ENCODE measurements at regions not wholly inside any gene's neighbourhood (a gene's known extent, or its start where the extent isn't known, plus 50 kb on each side); places are given as distances from the start of the nearest gene placed in this dataset.

- Histone ChIP-seq H2BK120ac (ENCODE audit: insufficient read depth, low read length, poor library complexity) (no peak overlapping the region), H3K9me3 (ENCODE audit: insufficient read depth, low read depth, low read length) (no peaks in the 10 kb centered on the region), H2BK12ac (ENCODE audit: low read length) (no peak overlapping the region), H3K79me2 (ENCODE audit: control insufficient read depth, insufficient read depth, low read length, poor library complexity) (no peaks in the 10 kb centered on the region), H3K4me1 (ENCODE audit: control insufficient read depth in 1 of 2, insufficient read depth in 2 of 2, low read length in 2 of 2) (peaks cover 4 to 10% of the 10 kb centered on the region in 2 experiments), H2AK5ac (ENCODE audit: low read length) (no peak overlapping the region), H3K23ac (ENCODE audit: low read length) (no peak overlapping the region), H4K12ac (ENCODE audit: low read depth, low read length) (no peak overlapping the region), H2BK5ac (ENCODE audit: low read depth, low read length, poor library complexity) (no peak overlapping the region), H3K27ac (ENCODE audit: low read depth, low read length) (no peak overlapping the region), H3K4me3 (ENCODE audit: low read depth, low read length) (no peak overlapping the region), H3K4ac (ENCODE audit: low read depth, low read length) (no peak overlapping the region), H3K27me3 (ENCODE audit: insufficient read depth, low read length) (peaks cover 5% of the 10 kb centered on the region), H3K36me3 (ENCODE audit: control insufficient read depth in 1 of 2, insufficient read depth in 2 of 2, low read length in 2 of 2) (no peaks in the 10 kb centered on the region), H2AFZ (ENCODE audit: insufficient read depth, low read length, poor library complexity) (no peak overlapping the region), H3K4me2 (ENCODE audit: low read length) (no peak overlapping the region), H4K91ac (ENCODE audit: low read depth, low read length) (no peak overlapping the region), H3K79me1 (ENCODE audit: low read length) (peaks cover 2% of the 10 kb centered on the region), H3K18ac (ENCODE audit: low read length) (no peak overlapping the region), H3K9ac (ENCODE audit: low read length) (no peak overlapping the region), H4K8ac (ENCODE audit: low read depth, low read length) (no peak overlapping the region), H3K14ac (ENCODE audit: low read length) (no peak overlapping the region)
- no CpG with 5 or more reads among the region's 16 CpGs for WGBS (ENCODE audit: extremely low coverage, insufficient coverage, insufficient read length)
- DNase-seq: no peak
Observed at GRCh38 chr1:228648647-228649383, 86.5 kb upstream of the RHOU start.

GRCh38 chr1:228650141-228650540 lies 85.1 kb upstream of the RHOU start:
- H3K9ac ChIP-seq (ENCODE audit: low read length): no peak overlapping the region
- H4K91ac ChIP-seq (ENCODE audit: low read depth, low read length): no peak overlapping the region
- no peak overlapping the region for H3K23ac ChIP-seq (ENCODE audit: low read length)
- H3K4ac ChIP-seq (ENCODE audit: low read depth, low read length): no peak overlapping the region
- no peak overlapping the region for H3K18ac ChIP-seq (ENCODE audit: low read length)
- H2AK5ac ChIP-seq (ENCODE audit: low read length): no peak overlapping the region
- H3K4me1 ChIP-seq (ENCODE audit: control insufficient read depth in 1 of 2, insufficient read depth in 2 of 2, low read length in 2 of 2): peaks cover 4 to 10% of the 10 kb centered on the region in 2 experiments
- no CpG with 5 or more reads among the region's 23 CpGs for WGBS (ENCODE audit: extremely low coverage, insufficient coverage, insufficient read length)
- no peak overlapping the region for H3K4me2 ChIP-seq (ENCODE audit: low read length)
- H2BK12ac ChIP-seq (ENCODE audit: low read length): no peak overlapping the region
- no peak overlapping the region for H2BK5ac ChIP-seq (ENCODE audit: low read depth, low read length, poor library complexity)
- H3K9me3 ChIP-seq (ENCODE audit: insufficient read depth, low read depth, low read length): no peaks in the 10 kb centered on the region
- no peak overlapping the region for H3K14ac ChIP-seq (ENCODE audit: low read length)
- peaks cover 5% of the 10 kb centered on the region for H3K27me3 ChIP-seq (ENCODE audit: insufficient read depth, low read length)
- no peaks in the 10 kb centered on the region for H3K79me2 ChIP-seq (ENCODE audit: control insufficient read depth, insufficient read depth, low read length, poor library complexity)
- H3K36me3 ChIP-seq (ENCODE audit: control insufficient read depth in 1 of 2, insufficient read depth in 2 of 2, low read length in 2 of 2): no peaks in the 10 kb centered on the region
- no peak overlapping the region for H4K8ac ChIP-seq (ENCODE audit: low read depth, low read length)
- no peak overlapping the region for H2AFZ ChIP-seq (ENCODE audit: insufficient read depth, low read length, poor library complexity)
- no peak overlapping the region for H3K4me3 ChIP-seq (ENCODE audit: low read depth, low read length)
- H4K12ac ChIP-seq (ENCODE audit: low read depth, low read length): no peak overlapping the region
- no peak overlapping the region for H2BK120ac ChIP-seq (ENCODE audit: insufficient read depth, low read length, poor library complexity)
- no peak for DNase-seq
- no peak overlapping the region for H3K27ac ChIP-seq (ENCODE audit: low read depth, low read length)
- peaks cover 2% of the 10 kb centered on the region for H3K79me1 ChIP-seq (ENCODE audit: low read length)

- Histone ChIP-seq H3K36me3 (ENCODE audit: control insufficient read depth in 1 of 2, insufficient read depth in 2 of 2, low read length in 2 of 2) (no peaks in the 10 kb centered on the region), H3K23ac (ENCODE audit: low read length) (no peak overlapping the region), H3K4me3 (ENCODE audit: low read depth, low read length) (no peak overlapping the region), H2BK5ac (ENCODE audit: low read depth, low read length, poor library complexity) (no peak overlapping the region), H3K4ac (ENCODE audit: low read depth, low read length) (no peak overlapping the region), H3K79me2 (ENCODE audit: control insufficient read depth, insufficient read depth, low read length, poor library complexity) (no peaks in the 10 kb centered on the region), H3K9me3 (ENCODE audit: insufficient read depth, low read depth, low read length) (no peaks in the 10 kb centered on the region), H3K79me1 (ENCODE audit: low read length) (peaks cover 2% of the 10 kb centered on the region), H3K9ac (ENCODE audit: low read length) (no peak overlapping the region), H2AFZ (ENCODE audit: insufficient read depth, low read length, poor library complexity) (no peak overlapping the region), H2BK120ac (ENCODE audit: insufficient read depth, low read length, poor library complexity) (no peak overlapping the region), H4K91ac (ENCODE audit: low read depth, low read length) (no peak overlapping the region), H3K4me2 (ENCODE audit: low read length) (no peak overlapping the region), H3K18ac (ENCODE audit: low read length) (no peak overlapping the region), H2AK5ac (ENCODE audit: low read length) (no peak overlapping the region), H4K8ac (ENCODE audit: low read depth, low read length) (no peak overlapping the region), H3K4me1 (ENCODE audit: control insufficient read depth in 1 of 2, insufficient read depth in 2 of 2, low read length in 2 of 2) (peaks cover 4 to 10% of the 10 kb centered on the region in 2 experiments), H3K27me3 (ENCODE audit: insufficient read depth, low read length) (peaks cover 5% of the 10 kb centered on the region), H4K12ac (ENCODE audit: low read depth, low read length) (no peak overlapping the region), H3K14ac (ENCODE audit: low read length) (no peak overlapping the region), H3K27ac (ENCODE audit: low read depth, low read length) (no peak overlapping the region), H2BK12ac (ENCODE audit: low read length) (no peak overlapping the region)
- no CpG with 5 or more reads among the region's 1 CpG for WGBS (ENCODE audit: extremely low coverage, insufficient coverage, insufficient read length)
- DNase-seq: no peak
Observed at GRCh38 chr1:228650946-228651345, 84.3 kb upstream of the RHOU start.

DNA sequence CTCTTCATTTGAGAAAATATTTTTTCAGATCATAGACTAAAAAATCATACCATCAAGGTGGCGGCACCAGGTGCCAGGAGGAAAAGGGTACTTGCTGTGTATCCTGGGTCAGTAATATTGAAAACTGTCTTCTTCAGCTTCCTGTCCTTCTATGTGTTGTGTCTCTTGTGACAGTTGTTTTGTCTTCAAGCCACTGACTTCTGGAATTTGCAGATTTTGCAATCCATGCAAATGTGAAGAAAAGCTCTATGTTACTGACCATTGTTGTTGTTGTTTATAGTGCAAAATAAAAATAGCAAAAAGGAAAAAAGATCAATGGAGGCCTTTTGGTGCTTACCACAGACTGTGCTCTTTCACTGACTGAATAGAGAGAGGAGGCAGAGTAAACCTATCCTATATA lies 83.2 kb upstream of the RHOU start:
- H3K14ac ChIP-seq (ENCODE audit: low read length): no peak overlapping the region
- DNase-seq: no peak
- H3K27me3 ChIP-seq (ENCODE audit: insufficient read depth, low read length): peaks cover 5% of the 10 kb centered on the region
- H2AK5ac ChIP-seq (ENCODE audit: low read length): no peak overlapping the region
- no peak overlapping the region for H3K23ac ChIP-seq (ENCODE audit: low read length)
- H3K36me3 ChIP-seq (ENCODE audit: control insufficient read depth in 1 of 2, insufficient read depth in 2 of 2, low read length in 2 of 2): no peaks in the 10 kb centered on the region
- no peak overlapping the region for H3K27ac ChIP-seq (ENCODE audit: low read depth, low read length)
- no peak overlapping the region for H3K18ac ChIP-seq (ENCODE audit: low read length)
- H3K79me1 ChIP-seq (ENCODE audit: low read length): no peaks in the 10 kb centered on the region
- no peak overlapping the region for H4K8ac ChIP-seq (ENCODE audit: low read depth, low read length)
- H2BK120ac ChIP-seq (ENCODE audit: insufficient read depth, low read length, poor library complexity): no peak overlapping the region
- H3K4me3 ChIP-seq (ENCODE audit: low read depth, low read length): no peak overlapping the region
- no peaks in the 10 kb centered on the region for H3K9me3 ChIP-seq (ENCODE audit: insufficient read depth, low read depth, low read length)
- no peak overlapping the region for H4K12ac ChIP-seq (ENCODE audit: low read depth, low read length)
- H3K4me1 ChIP-seq (ENCODE audit: control insufficient read depth in 1 of 2, insufficient read depth in 2 of 2, low read length in 2 of 2): peaks cover 4 to 7% of the 10 kb centered on the region in 2 experiments
- H2BK12ac ChIP-seq (ENCODE audit: low read length): no peak overlapping the region
- H3K9ac ChIP-seq (ENCODE audit: low read length): no peak overlapping the region
- WGBS (ENCODE audit: extremely low coverage, insufficient coverage, insufficient read length): no CpG with 5 or more reads among the region's 1 CpG
- H3K4ac ChIP-seq (ENCODE audit: low read depth, low read length): no peak overlapping the region
- H3K79me2 ChIP-seq (ENCODE audit: control insufficient read depth, insufficient read depth, low read length, poor library complexity): no peaks in the 10 kb centered on the region
- no peak overlapping the region for H4K91ac ChIP-seq (ENCODE audit: low read depth, low read length)
- H2BK5ac ChIP-seq (ENCODE audit: low read depth, low read length, poor library complexity): no peak overlapping the region
- no peak overlapping the region for H2AFZ ChIP-seq (ENCODE audit: insufficient read depth, low read length, poor library complexity)
- no peak overlapping the region for H3K4me2 ChIP-seq (ENCODE audit: low read length)

All from trophoblast cell (in vitro differentiated cells and primary cell).